Common myeloid progenitor, CD34-positive (primary cell): ENCODE measurements at regions not wholly inside any gene's neighbourhood (a gene's known extent, or its start where the extent isn't known, plus 50 kb on each side); places are given as distances from the start of the nearest gene placed in this dataset.

Experiments
- CTCF ChIA-PET: fragments of 350-600 bp; sonication (Branson Sonifier 250); formaldehyde crosslinking; loops from one replicate; lab custom pipeline; 2021; ENCODE audit warnings: antibody characterized with exemption; lab: Charles Lee
- POLR2A ChIA-PET: fragments of 350-600 bp; sonication (Branson Sonifier 250); formaldehyde crosslinking; loops from one replicate; lab custom pipeline; 2021; ENCODE audit warnings: antibody characterized with exemption; lab: Charles Lee
- DNase-seq, 3 donors: peaks; one replicate each; pipeline versions ENCODE4 v3.0.0 to v3.0.0-alpha.2; 2013
- H3K27ac ChIP-seq, 2 experiments: 1 replicate in 1 of 2; 2 replicates in 1 of 2; pipeline ENCODE4 v1.7.0; 2013; ENCODE audit warnings: inconsistent platforms in 2 of 2, low read length in 2 of 2, mild to moderate bottlenecking in 2 of 2, low read depth in 1 of 2, moderate library complexity in 1 of 2; ENCODE audit not compliant: severe bottlenecking in 2 of 2, insufficient read depth in 1 of 2, poor library complexity in 1 of 2
- H3K27me3 ChIP-seq, 5 experiments: replicated peaks in 2 of 5; 1 replicate in 3 of 5; 2 replicates in 2 of 5; pipeline versions ENCODE4 v1.6.1 to v1.7.0; 2013; ENCODE audit warnings: low read length in 4 of 5, mild to moderate bottlenecking in 2 of 5, moderate library complexity in 2 of 5, inconsistent platforms in 1 of 5; ENCODE audit not compliant: insufficient read depth in 5 of 5, control insufficient read depth in 4 of 5
- H3K36me3 ChIP-seq, 4 experiments: 1 replicate in 2 of 4; 2 replicates in 2 of 4; pipeline versions ENCODE4 v1.6.1 to v1.7.0; 2013; ENCODE audit warnings: low read length in 3 of 4, control low read depth in 1 of 4, mild to moderate bottlenecking in 1 of 4; ENCODE audit not compliant: control insufficient read depth in 4 of 4, insufficient read depth in 4 of 4
- H3K4me1 ChIP-seq, 4 experiments: 1 replicate in 3 of 4; 2 replicates in 1 of 4; pipeline versions ENCODE4 v1.6.1 to v1.7.1; 2013; ENCODE audit warnings: low read length in 3 of 4, mild to moderate bottlenecking in 3 of 4, control low read depth in 1 of 4, inconsistent platforms in 1 of 4, moderate library complexity in 1 of 4; ENCODE audit not compliant: control insufficient read depth in 4 of 4, insufficient read depth in 4 of 4; ENCODE audit errors: control extremely low read depth in 1 of 4
- H3K4me3 ChIP-seq, 7 experiments: 1 replicate in 4 of 7; 2 replicates in 3 of 7; pipeline versions ENCODE4 v1.5.1 to v1.7.0; 2013; ENCODE audit warnings: mild to moderate bottlenecking in 7 of 7, low read length in 6 of 7, moderate library complexity in 6 of 7, inconsistent platforms in 2 of 7, low read depth in 2 of 7, control low read depth in 1 of 7; ENCODE audit not compliant: insufficient read depth in 4 of 7, control insufficient read depth in 1 of 7; ENCODE audit errors: extremely low read depth in 1 of 7
- H3K9me3 ChIP-seq, 5 experiments: 1 replicate in 4 of 5; 2 replicates in 1 of 5; pipeline versions ENCODE4 v1.6.1 to v1.7.1; 2013; ENCODE audit warnings: low read length in 4 of 5, mild to moderate bottlenecking in 2 of 5, inconsistent platforms in 1 of 5, low read depth in 1 of 5, moderate library complexity in 1 of 5; ENCODE audit not compliant: control insufficient read depth in 4 of 5, insufficient read depth in 2 of 5; ENCODE audit errors: control extremely low read depth in 1 of 5
- WGBS: methylation state at CpG from one replicate; pipeline ENCODE4 v1.1.5; 2013; ENCODE audit not compliant: insufficient coverage; 5-methylcytosine and 5-hydroxymethylcytosine counted together

DNA sequence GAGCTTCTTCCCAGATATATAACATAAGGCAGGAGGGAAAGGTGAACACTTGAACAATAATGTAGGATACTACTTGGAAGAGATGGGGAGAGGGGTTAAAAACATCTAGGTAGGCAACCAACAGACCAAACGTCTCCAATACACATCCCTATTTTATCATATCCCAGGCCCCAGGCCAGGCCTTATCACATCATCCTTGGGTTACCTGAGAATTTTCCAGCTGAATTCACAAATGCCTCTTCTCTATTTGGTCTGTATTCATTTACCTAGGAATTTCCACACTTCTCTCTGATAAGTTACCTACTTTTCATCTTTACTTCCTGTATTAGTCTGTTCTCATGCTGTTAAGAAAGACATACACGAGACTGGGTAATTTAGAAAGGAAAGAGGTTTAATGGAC lies 141.9 kb upstream of the C1orf21 start:
- Histone ChIP-seq H3K4me1 (peaks cover 0 to 8% (median 0%) of the 10 kb centered on the region in 4 experiments), H3K27me3 (no peaks in the 10 kb centered on the region), H3K4me3 (no peak overlapping the region), H3K27ac (no peak overlapping the region), H3K9me3 (no peaks in the 10 kb centered on the region), H3K36me3 (no peaks in the 10 kb centered on the region)
- 100% methylated on average over 1 of the region's 2 CpGs for WGBS
- ChIA-PET POLR2A (no interaction called here), CTCF (interaction anchor here (1.5 kb wide), 1 partner anchor 446 kb away, joined by 3 read pairs; no protein-coding TSS in a partner anchor)
- DNase-seq: no peak

DNA sequence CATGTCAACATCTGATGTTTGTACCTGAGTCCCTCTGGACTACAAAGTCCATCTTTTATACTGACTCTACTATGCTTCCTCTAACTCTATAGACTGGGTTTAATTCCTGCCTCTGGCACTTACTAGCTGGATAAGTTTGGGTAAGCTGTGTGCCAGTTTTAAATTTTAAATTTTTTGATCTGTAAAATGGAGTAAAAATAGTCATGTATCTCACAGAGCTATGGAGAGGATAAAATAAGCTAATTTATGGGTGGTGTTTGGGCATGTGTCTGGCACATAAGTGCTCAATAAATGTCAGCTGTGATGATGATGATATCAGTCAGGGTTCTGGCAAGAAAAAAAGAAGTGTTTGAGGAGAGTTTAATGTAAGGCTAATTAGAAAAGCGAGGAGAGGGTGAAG lies 139.2 kb upstream of the C1orf21 start:
- POLR2A ChIA-PET: interaction anchor here (1.0 kb wide), 1 partner anchor 10 kb away, joined by 4 read pairs; no protein-coding TSS in a partner anchor
- WGBS: 85% methylated on average over 1 of the region's 1 CpG
- CTCF ChIA-PET: interaction anchor here (1.0 to 1.7 kb wide), 3 partner anchors 10 to 217 kb away, joined by 3 to 6 read pairs (median 3); no protein-coding TSS in a partner anchor

DNA sequence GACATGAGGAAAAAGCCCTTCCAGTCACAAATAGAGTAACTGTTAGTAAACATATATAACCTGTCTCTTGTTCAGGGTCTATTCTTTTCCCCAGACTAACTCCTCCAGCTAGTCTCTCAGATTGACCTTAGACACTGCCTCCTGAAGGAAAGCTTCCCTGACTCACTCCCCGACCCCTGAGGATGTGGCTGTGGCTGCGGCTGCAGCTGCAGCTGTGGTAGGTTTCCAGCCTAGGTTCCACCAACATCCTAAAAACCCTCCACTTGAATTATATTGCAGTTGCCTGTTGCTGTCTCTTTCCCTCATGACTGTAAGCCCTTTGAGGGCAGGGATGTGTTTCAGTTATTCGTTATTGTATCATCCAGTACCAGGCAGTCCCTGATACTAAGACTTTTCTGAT lies 132.9 kb upstream of the C1orf21 start:
- WGBS: 93% methylated on average over 3 of the region's 3 CpGs
- ChIA-PET POLR2A (no interaction called here), CTCF (interaction anchor here (1.1 to 1.5 kb wide), 3 partner anchors 18 to 410 kb away, joined by 3 to 5 read pairs (median 3); no protein-coding TSS in a partner anchor)
- H3K4me3 ChIP-seq: no peak overlapping the region
- no peak overlapping the region for H3K27ac ChIP-seq
- no peaks in the 10 kb centered on the region for H3K9me3 ChIP-seq
- H3K27me3 ChIP-seq: no peaks in the 10 kb centered on the region
- H3K4me1 ChIP-seq: no peaks in the 10 kb centered on the region
- H3K36me3 ChIP-seq: no peaks in the 10 kb centered on the region
- DNase-seq: no peak

More for the DNA sequence above, 139.2 kb upstream of the C1orf21 start:
- H3K27ac ChIP-seq: no peak overlapping the region
- no peaks in the 10 kb centered on the region for H3K27me3 ChIP-seq
- no peaks in the 10 kb centered on the region for H3K9me3 ChIP-seq
- no peak for DNase-seq
- no peaks in the 10 kb centered on the region for H3K36me3 ChIP-seq
- H3K4me1 ChIP-seq: peaks cover 0 to 3% (median 0%) of the 10 kb centered on the region in 4 experiments
- H3K4me3 ChIP-seq: no peak overlapping the region

DNA sequence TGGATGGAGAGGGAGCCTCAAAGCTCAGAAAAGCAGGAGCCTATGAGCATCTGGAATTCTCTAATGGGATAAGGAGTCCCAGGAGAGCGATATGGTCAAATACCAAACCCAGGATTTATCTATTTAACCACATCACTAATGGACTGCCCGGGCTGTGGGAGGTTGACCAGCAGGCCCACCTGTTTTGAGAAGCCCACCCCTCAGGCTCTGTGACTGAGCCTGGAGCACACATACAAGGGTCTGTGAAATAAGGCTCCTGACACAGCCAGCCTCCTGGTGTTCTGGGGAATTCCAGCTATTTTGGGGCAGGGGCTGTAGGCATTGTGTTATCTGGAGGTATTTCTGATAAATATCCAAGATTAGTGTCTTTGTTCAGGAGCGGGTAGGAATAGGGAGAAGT lies 132.0 kb upstream of the C1orf21 start:
- CTCF ChIA-PET: interaction anchor here (1.2 kb wide), 1 partner anchor 409 kb away, joined by 3 read pairs; no protein-coding TSS in a partner anchor

DNA sequence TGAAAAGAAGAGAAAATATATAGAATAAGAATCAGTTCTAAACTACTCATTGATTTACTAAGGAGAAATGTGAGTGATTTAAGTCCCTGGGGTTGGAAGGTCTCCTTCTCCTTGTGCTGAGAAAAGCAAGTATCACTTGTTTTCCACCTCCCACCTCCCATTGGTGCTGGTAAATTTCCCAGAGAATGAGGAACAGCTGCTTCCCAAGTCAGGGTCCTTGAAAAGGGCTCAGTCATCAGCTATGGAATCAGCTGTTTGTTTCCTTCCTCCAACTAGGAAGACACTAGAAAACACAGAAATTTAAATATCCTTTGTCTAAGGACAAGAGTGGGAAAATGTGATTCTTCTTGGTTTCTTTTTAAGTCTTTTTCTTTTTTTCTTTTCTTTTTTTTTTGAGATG lies 131.3 kb upstream of the C1orf21 start:
- no peak overlapping the region for H3K27ac ChIP-seq
- ChIA-PET CTCF (no interaction called here), POLR2A (no interaction called here)
- H3K4me3 ChIP-seq: no peak overlapping the region
- DNase-seq: no peak
- no peaks in the 10 kb centered on the region for H3K27me3 ChIP-seq
- no peaks in the 10 kb centered on the region for H3K9me3 ChIP-seq
- H3K36me3 ChIP-seq: no peaks in the 10 kb centered on the region
- H3K4me1 ChIP-seq: peaks cover 0 to 6% (median 0%) of the 10 kb centered on the region in 4 experiments

More for the DNA sequence above, 132.0 kb upstream of the C1orf21 start:
- POLR2A ChIA-PET: no interaction called here
- H3K27me3 ChIP-seq: no peaks in the 10 kb centered on the region
- no peak overlapping the region for H3K4me3 ChIP-seq
- H3K9me3 ChIP-seq: no peaks in the 10 kb centered on the region
- DNase-seq: no peak
- WGBS: 88% methylated on average over 3 of the region's 3 CpGs
- H3K27ac ChIP-seq: no peak overlapping the region
- peaks cover 0 to 1% (median 0%) of the 10 kb centered on the region in 4 experiments for H3K4me1 ChIP-seq
- H3K36me3 ChIP-seq: no peaks in the 10 kb centered on the region

DNA sequence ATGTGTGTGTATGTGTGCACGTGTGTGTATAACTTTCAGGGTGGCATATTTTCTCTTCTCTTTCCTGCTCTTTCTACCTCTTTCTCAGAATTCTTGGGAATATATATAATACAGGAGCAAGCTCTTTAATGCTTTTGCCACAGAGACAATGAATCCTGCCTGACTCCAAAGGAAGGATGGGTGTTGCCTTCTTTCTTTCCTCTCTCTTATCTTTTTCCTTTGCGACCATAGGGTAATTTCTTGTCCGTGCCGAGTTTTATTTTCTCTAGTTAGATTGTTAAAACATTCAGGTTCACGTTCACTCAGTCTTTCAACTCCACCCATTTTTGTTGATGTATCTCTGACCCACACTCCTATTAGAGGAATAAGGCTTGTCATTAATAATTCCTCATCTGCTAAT lies 129.0 kb upstream of the C1orf21 start:
- no peaks in the 10 kb centered on the region for H3K9me3 ChIP-seq
- DNase-seq: no peak
- no peak overlapping the region for H3K27ac ChIP-seq
- H3K27me3 ChIP-seq: no peaks in the 10 kb centered on the region
- CTCF ChIA-PET: no interaction called here
- no peak overlapping the region for H3K4me3 ChIP-seq
- POLR2A ChIA-PET: no interaction called here
- H3K36me3 ChIP-seq: no peaks in the 10 kb centered on the region
- WGBS: 100% methylated on average over 3 of the region's 5 CpGs
- peaks cover 0 to 6% (median 0%) of the 10 kb centered on the region in 4 experiments for H3K4me1 ChIP-seq

DNA sequence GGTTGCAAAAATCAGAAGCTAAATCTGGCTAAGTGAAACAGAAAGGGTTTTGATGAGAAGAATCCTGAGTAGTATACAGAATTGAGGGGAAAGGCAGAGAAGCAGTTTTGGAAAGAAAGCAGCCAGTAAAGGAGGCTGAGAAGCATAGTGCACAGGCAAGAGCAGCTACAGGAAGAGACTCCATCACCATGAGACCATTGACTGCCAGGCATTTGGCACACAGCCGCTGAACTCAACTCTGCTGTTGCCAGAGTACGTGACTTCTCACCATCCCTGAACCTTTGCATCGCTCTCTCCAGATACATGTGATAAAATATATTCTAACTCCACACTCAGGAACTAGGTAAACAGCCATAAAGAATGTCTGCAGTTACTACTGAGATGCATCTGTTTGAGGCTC lies 128.3 kb upstream of the C1orf21 start:
- 96% methylated on average over 3 of the region's 3 CpGs for WGBS
- Histone ChIP-seq H3K4me3 (no peak overlapping the region), H3K27ac (no peak overlapping the region), H3K27me3 (no peaks in the 10 kb centered on the region), H3K36me3 (no peaks in the 10 kb centered on the region), H3K4me1 (peaks cover 0 to 6% (median 0%) of the 10 kb centered on the region in 4 experiments), H3K9me3 (no peaks in the 10 kb centered on the region)
- DNase-seq: no peak
- CTCF ChIA-PET: no interaction called here
- POLR2A ChIA-PET: no interaction called here
